Spinal cord (tissue), 9 donors: ENCODE measurements at regions not wholly inside any gene's neighbourhood (a gene's known extent, or its start where the extent isn't known, plus 50 kb on each side); places are given as distances from the start of the nearest gene placed in this dataset.

Source experiments
- DNase-seq, 6 donors: peaks; one replicate each; pipeline versions ENCODE4 v3.0.0 to v3.0.0-alpha.2; 2013 to 2015; ENCODE audit warnings: low spot score in 6 of 6, low read depth in 4 of 6
- H3K27ac ChIP-seq: one replicate; pipeline ENCODE4 v1.5.1; 2013; ENCODE audit warnings: low read depth, low read length, control low read depth
- H3K27me3 ChIP-seq: one replicate; pipeline ENCODE4 v1.6.1; 2013; ENCODE audit warnings: low read length; ENCODE audit not compliant: control insufficient read depth, insufficient read depth
- H3K36me3 ChIP-seq: one replicate; pipeline ENCODE4 v1.6.1; 2013; ENCODE audit warnings: low read length; ENCODE audit not compliant: control insufficient read depth, insufficient read depth
- H3K4me1 ChIP-seq: one replicate; pipeline ENCODE4 v1.6.1; 2013; ENCODE audit warnings: low read length; ENCODE audit not compliant: control insufficient read depth, insufficient read depth
- H3K4me3 ChIP-seq: one replicate; pipeline ENCODE4 v1.5.1; 2013; ENCODE audit warnings: low read depth, low read length, control low read depth
- H3K9me3 ChIP-seq: one replicate; pipeline ENCODE4 v1.6.1; 2013; ENCODE audit warnings: low read length; ENCODE audit not compliant: control insufficient read depth, insufficient read depth
- WGBS: methylation state at CpG from one replicate; pipeline ENCODE4 v1.1.5; 2013; ENCODE audit warnings: missing lambda C conversion rate; ENCODE audit not compliant: insufficient coverage; 5-methylcytosine and 5-hydroxymethylcytosine counted together
- donor health status: healthy.

DNA sequence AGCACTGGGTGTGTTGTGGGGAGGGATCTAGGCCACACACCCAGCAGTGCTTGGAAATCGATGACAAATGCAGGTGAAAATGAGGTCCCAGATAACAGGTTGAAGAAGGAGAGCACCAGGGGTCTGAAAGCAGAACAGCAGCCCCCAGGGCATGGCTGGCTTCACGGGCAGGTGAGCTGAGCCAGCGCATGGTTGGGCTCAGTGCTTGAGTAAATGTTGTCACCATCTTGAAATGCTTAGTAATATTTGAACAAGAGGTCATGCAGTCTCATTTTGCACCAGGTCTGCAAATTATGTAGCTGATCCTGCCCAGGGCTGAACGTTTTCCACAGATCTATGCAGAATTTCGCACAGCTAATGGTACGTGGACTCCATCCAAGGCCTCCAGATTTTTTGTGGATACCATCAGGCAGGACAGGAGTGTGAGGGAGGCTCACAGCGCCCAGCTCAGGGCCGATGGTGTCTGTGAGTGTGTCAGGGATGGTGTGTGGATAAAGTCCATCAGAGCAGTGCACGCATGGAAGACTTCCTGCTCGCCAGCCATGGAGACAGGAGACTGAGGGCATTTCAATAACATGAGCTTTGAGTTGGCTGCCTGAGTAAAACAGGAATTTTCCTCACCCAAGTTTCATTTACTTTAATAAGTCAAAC lies 53.1 kb upstream of the SNX9 start:
- Histone ChIP-seq H3K27me3 (no peaks in the 10 kb centered on the region), H3K4me3 (no peak overlapping the region), H3K27ac (no peak overlapping the region), H3K4me1 (no peaks in the 10 kb centered on the region), H3K9me3 (no peaks in the 10 kb centered on the region), H3K36me3 (no peaks in the 10 kb centered on the region)
- WGBS: 97% methylated on average over 9 of the region's 10 CpGs
- peak in 1 of 6 donors; percentile 18 for DNase-seq

GRCh38 chr6:157770946-157771345 lies 52.1 kb upstream of the SNX9 start:
- Histone ChIP-seq H3K9me3 (no peaks in the 10 kb centered on the region), H3K36me3 (no peaks in the 10 kb centered on the region), H3K27ac (no peak overlapping the region), H3K4me1 (no peaks in the 10 kb centered on the region), H3K27me3 (no peaks in the 10 kb centered on the region), H3K4me3 (no peak overlapping the region)
- no CpG with 5 or more reads among the region's 1 CpG for WGBS
- DNase-seq: no peak

DNA sequence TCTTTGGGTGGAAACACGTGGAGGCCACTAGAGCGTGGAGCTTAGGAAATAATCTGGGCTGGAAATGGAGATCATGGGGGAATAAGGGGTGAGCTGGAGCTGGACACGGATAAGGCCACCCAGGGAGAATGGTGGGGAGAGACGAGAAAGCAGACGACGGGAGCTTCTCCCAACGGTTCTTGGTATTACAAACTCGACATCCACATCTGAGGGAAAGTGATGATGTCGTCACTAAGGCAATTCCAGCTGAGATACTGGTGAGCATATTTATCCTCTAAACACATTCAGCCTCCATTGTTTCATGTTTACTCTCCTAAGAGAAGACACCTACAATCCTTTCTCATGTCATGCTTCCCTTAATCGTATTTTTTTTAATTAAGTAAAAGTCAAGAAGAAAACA lies 50.2 kb upstream of the SNX9 start:
- 85% methylated on average over 8 of the region's 10 CpGs for WGBS
- Histone ChIP-seq H3K4me3 (no peak overlapping the region), H3K27me3 (no peaks in the 10 kb centered on the region), H3K27ac (no peak overlapping the region), H3K4me1 (no peaks in the 10 kb centered on the region), H3K9me3 (no peaks in the 10 kb centered on the region), H3K36me3 (no peaks in the 10 kb centered on the region)
- no peak for DNase-seq
